SU-DHL-6 (cell line): ENCODE measurements at regions not wholly inside any gene's neighbourhood (a gene's known extent, or its start where the extent isn't known, plus 50 kb on each side); places are given as distances from the start of the nearest gene placed in this dataset.

Experiments
- H2AFZ ChIP-seq: fragments of 200-600 bp; sonication (generic); 2 replicates; pipeline ENCODE4 v1.6.1; 2014; ENCODE audit warnings: low read depth, mild to moderate bottlenecking, moderate library complexity, mixed read lengths, antibody characterized with exemption, low read length; ENCODE audit not compliant: severe bottlenecking
- H3F3A ChIP-seq: fragments of 200-600 bp; shearing (Covaris generic); 2 replicates; pipeline ENCODE4 v1.6.0; 2016; ENCODE audit warnings: antibody characterized with exemption, mild to moderate bottlenecking; ENCODE audit not compliant: insufficient read depth
- H3K27ac ChIP-seq: fragments of 200-600 bp; sonication (generic); 2 replicates; pipeline ENCODE4 v1.5.1; 2016; ENCODE audit warnings: low read depth, mild to moderate bottlenecking, low read length, moderate library complexity, mixed read lengths
- H3K27me3 ChIP-seq: fragments of 200-600 bp; sonication (generic), shearing (Covaris generic); 2 replicates; pipeline ENCODE4 v1.6.0; 2014; ENCODE audit warnings: mild to moderate bottlenecking, low read length
- H3K36me3 ChIP-seq: fragments of 200-600 bp; sonication (generic); 2 replicates; pipeline ENCODE4 v1.6.1; 2014; ENCODE audit warnings: mild to moderate bottlenecking, low read length, mixed read lengths
- H3K4me2 ChIP-seq: fragments of 300-600, 200-600 bp; shearing (Covaris generic), sonication (generic); 2 replicates; pipeline ENCODE4 v1.6.0; 2014; ENCODE audit warnings: low read length, low read depth, mild to moderate bottlenecking; ENCODE audit not compliant: poor library complexity, severe bottlenecking
- H3K4me3 ChIP-seq: fragments of 200-600 bp; sonication (generic); 2 replicates; pipeline ENCODE4 v1.5.1; 2014; ENCODE audit warnings: antibody characterized with exemption, low read length, mild to moderate bottlenecking, mixed read lengths; ENCODE audit not compliant: insufficient read depth, poor library complexity, severe bottlenecking
- H3K79me2 ChIP-seq: fragments of 200-600 bp; sonication (generic); 2 replicates; pipeline ENCODE4 v1.6.1; 2014; ENCODE audit warnings: mild to moderate bottlenecking, low read length, moderate library complexity; ENCODE audit not compliant: insufficient read depth
- H3K9ac ChIP-seq: fragments of 200-600 bp; sonication (generic); 2 replicates; pipeline ENCODE4 v1.7.0; 2014; ENCODE audit warnings: mild to moderate bottlenecking, low read length
- H3K9me2 ChIP-seq: fragments of 200-600 bp; sonication (generic); replicated peaks from 2 replicates; pipeline ENCODE4 v1.6.1; 2014; ENCODE audit warnings: low read length; ENCODE audit not compliant: insufficient read depth
- H3K9me3 ChIP-seq: fragments of 200-600 bp; sonication (generic); 2 replicates; pipeline ENCODE4 v1.6.1; 2014; ENCODE audit warnings: low read length, mixed read lengths; ENCODE audit not compliant: insufficient read depth
- H4K20me1 ChIP-seq: fragments of 200-600 bp; sonication (generic); 2 replicates; pipeline ENCODE4 v1.6.1; 2014; ENCODE audit warnings: low read depth, mild to moderate bottlenecking, antibody characterized with exemption, low read length, moderate library complexity, mixed read lengths
- CTCF ChIP-seq: fragments of 200-600 bp; sonication (generic); IDR thresholded peaks from one replicate; pipeline ENCODE4 v1.5.1; 2017; ENCODE audit warnings: antibody characterized with exemption, mild to moderate bottlenecking, low read length, moderate library complexity; ENCODE audit not compliant: insufficient read depth, poor library complexity, severe bottlenecking
- EZH2phosphoT487 ChIP-seq: fragments of 200-600 bp; sonication (generic), shearing (Covaris generic); conservative IDR thresholded peaks from 2 replicates; pipeline ENCODE4 v1.6.1; 2018; ENCODE audit warnings: mild to moderate bottlenecking, antibody characterized with exemption, low read length, moderate library complexity, mixed read lengths

GRCh38 chr1:98487620-98488019 is 173.9 kb upstream of the SNX7 start:
- Histone ChIP-seq H2AFZ (no peak overlapping the region), H4K20me1 (no peaks in the 10 kb centered on the region), H3K9me2 (no peaks in the 10 kb centered on the region), H3K79me2 (no peaks in the 10 kb centered on the region), H3K27ac (no peak overlapping the region), H3K9ac (no peak overlapping the region), H3K27me3 (no peaks in the 10 kb centered on the region), H3K36me3 (no peaks in the 10 kb centered on the region), H3K4me2 (no peak overlapping the region), H3F3A (no peaks in the 10 kb centered on the region), H3K9me3 (no peaks in the 10 kb centered on the region), H3K4me3 (no peak overlapping the region)
- no peak for TF ChIP-seq EZH2phosphoT487
- no peak for TF ChIP-seq CTCF

- Histone ChIP-seq H3K9ac (no peak overlapping the region), H3K36me3 (no peaks in the 10 kb centered on the region), H4K20me1 (no peaks in the 10 kb centered on the region), H3K79me2 (no peaks in the 10 kb centered on the region), H3F3A (no peaks in the 10 kb centered on the region), H3K9me3 (no peaks in the 10 kb centered on the region), H3K4me3 (no peak overlapping the region), H3K27me3 (no peaks in the 10 kb centered on the region), H3K9me2 (no peaks in the 10 kb centered on the region), H2AFZ (no peak overlapping the region), H3K4me2 (no peak overlapping the region), H3K27ac (no peak overlapping the region)
- TF ChIP-seq EZH2phosphoT487 (no peak), CTCF (no peak)
Measured at GRCh38 chr1:98482611-98483010, 178.9 kb upstream of the SNX7 start.

GRCh38 chr1:98480271-98480670 is 181.2 kb upstream of the SNX7 start:
- no peak overlapping the region for H3K9ac ChIP-seq
- no peaks in the 10 kb centered on the region for H3K27me3 ChIP-seq
- H3K4me2 ChIP-seq: no peak overlapping the region
- no peak overlapping the region for H2AFZ ChIP-seq
- H3K4me3 ChIP-seq: no peak overlapping the region
- H4K20me1 ChIP-seq: no peaks in the 10 kb centered on the region
- no peak overlapping the region for H3K27ac ChIP-seq
- H3F3A ChIP-seq: no peaks in the 10 kb centered on the region
- TF ChIP-seq EZH2phosphoT487 (no peak), CTCF (no peak)
- H3K9me3 ChIP-seq: no peaks in the 10 kb centered on the region
- no peaks in the 10 kb centered on the region for H3K79me2 ChIP-seq
- no peaks in the 10 kb centered on the region for H3K36me3 ChIP-seq
- H3K9me2 ChIP-seq: no peaks in the 10 kb centered on the region

- Histone ChIP-seq H3K27me3 (no peaks in the 10 kb centered on the region), H3K4me2 (no peak overlapping the region)
- no peak for TF ChIP-seq CTCF
- TF ChIP-seq EZH2phosphoT487: no peak
Measured at GRCh38 chr1:98478121-98478520, 183.4 kb upstream of the SNX7 start.

More at GRCh38 chr1:98478121-98478520, 183.4 kb upstream of the SNX7 start:
- Histone ChIP-seq H3K79me2 (no peaks in the 10 kb centered on the region), H3K9me3 (no peaks in the 10 kb centered on the region), H3K4me3 (no peak overlapping the region), H3K9ac (no peak overlapping the region), H3K27ac (no peak overlapping the region), H4K20me1 (no peaks in the 10 kb centered on the region), H3K36me3 (no peaks in the 10 kb centered on the region), H3F3A (no peaks in the 10 kb centered on the region), H3K9me2 (no peaks in the 10 kb centered on the region), H2AFZ (no peak overlapping the region)
